ENCODE measurements at regions not wholly inside any gene's neighbourhood (a gene's known extent, or its start where the extent isn't known, plus 50 kb on each side); places are given as distances from the start of the nearest gene placed in this dataset.

GRCh38 chr12:67582844-67583243 lies 65.7 kb upstream of the DYRK2 start:
- Histone ChIP-seq H3K9me3 (no peaks in the 10 kb centered on the region), H3K27me3 (no peaks in the 10 kb centered on the region)
- TF ChIP-seq, protein P1, sequence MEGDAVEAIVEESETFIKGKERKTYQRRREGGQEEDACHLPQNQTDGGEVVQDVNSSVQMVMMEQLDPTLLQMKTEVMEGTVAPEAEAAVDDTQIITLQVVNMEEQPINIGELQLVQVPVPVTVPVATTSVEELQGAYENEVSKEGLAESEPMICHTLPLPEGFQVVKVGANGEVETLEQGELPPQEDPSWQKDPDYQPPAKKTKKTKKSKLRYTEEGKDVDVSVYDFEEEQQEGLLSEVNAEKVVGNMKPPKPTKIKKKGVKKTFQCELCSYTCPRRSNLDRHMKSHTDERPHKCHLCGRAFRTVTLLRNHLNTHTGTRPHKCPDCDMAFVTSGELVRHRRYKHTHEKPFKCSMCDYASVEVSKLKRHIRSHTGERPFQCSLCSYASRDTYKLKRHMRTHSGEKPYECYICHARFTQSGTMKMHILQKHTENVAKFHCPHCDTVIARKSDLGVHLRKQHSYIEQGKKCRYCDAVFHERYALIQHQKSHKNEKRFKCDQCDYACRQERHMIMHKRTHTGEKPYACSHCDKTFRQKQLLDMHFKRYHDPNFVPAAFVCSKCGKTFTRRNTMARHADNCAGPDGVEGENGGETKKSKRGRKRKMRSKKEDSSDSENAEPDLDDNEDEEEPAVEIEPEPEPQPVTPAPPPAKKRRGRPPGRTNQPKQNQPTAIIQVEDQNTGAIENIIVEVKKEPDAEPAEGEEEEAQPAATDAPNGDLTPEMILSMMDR (IDR thresholded peaks at IDR 0.05) = no peak

DNA sequence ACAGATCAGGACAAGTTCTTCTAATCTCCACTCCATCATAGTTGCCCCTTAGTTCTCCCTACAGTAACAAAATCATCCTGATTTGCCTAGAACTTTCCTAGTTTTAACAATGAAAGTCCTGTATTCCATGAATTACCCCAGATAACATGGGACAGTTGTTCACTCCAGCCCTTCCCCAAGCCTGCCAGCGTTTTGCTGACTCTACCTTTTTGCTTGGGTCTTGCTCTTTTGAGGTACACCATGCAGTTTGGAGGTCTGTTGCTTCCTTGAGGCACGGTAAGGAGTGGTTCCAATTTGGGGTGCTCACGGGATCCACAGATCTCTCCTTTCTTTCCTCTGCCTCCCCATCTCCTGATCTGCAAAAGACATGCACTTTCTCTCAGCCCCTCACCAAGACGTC lies 61.6 kb upstream of the DYRK2 start:
- TF ChIP-seq, protein P1 (IDR thresholded peaks at IDR 0.05) = no peak

More at GRCh38 chr12:67582844-67583243, 65.7 kb upstream of the DYRK2 start:
- H3K4me1 ChIP-seq = no peaks in the 10 kb centered on the region
- DNase-seq (ENCODE audit: low spot score) = no peak
- no peak overlapping the region for H3K4me3 ChIP-seq
- H3K36me3 ChIP-seq = no peaks in the 10 kb centered on the region
- H3K27ac ChIP-seq = no peak overlapping the region

GRCh38 chr12:67589078-67589477 lies 59.5 kb upstream of the DYRK2 start:
- no peaks in the 10 kb centered on the region for H3K9me3 ChIP-seq
- H3K36me3 ChIP-seq = no peaks in the 10 kb centered on the region
- DNase-seq (ENCODE audit: low spot score) = no peak
- peaks cover 0 to 7% of the 10 kb centered on the region in 2 donors for H3K4me1 ChIP-seq
- H3K27ac ChIP-seq = no peak overlapping the region
- H3K4me3 ChIP-seq = no peak overlapping the region
- no peaks in the 10 kb centered on the region for H3K27me3 ChIP-seq
- TF ChIP-seq, protein P1 (IDR thresholded peaks at IDR 0.05) = no peak

More for the DNA sequence above, 61.6 kb upstream of the DYRK2 start:
- DNase-seq (ENCODE audit: low spot score) = no peak
- H3K36me3 ChIP-seq = no peaks in the 10 kb centered on the region
- H3K9me3 ChIP-seq = no peaks in the 10 kb centered on the region
- H3K27ac ChIP-seq = no peak overlapping the region
- H3K27me3 ChIP-seq = no peaks in the 10 kb centered on the region
- H3K4me3 ChIP-seq = no peak overlapping the region
- H3K4me1 ChIP-seq = no peaks in the 10 kb centered on the region

DNA sequence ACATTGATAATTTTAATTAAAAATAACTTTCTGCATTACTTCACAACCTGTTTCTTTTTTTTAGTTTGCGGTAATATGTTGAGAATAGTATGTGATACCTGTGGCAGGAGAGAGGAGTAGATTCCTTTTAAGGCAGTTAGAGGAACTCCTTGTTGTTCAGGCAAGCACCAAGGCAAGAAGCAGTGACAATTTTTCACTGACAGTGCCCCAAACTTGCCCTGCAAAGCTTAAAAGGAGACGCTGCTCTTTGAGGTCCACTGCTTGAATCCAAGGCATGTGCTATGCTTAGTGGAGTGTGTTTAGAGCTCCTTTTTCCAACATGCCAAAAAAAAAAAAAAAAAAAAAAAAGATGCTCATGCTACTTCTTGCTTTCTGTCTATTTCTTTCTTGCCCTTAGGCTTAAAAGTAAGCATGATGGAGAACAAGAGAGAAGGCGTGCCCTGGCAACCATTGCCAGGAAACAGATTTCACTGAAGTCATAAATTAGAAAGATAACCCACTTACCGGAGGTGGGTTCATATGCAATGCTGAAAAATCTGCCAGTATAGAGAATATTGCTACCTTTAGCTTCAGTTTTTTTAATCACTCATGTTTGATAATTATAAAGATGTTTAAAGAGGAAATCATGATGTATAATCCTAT lies 58.3 kb upstream of the DYRK2 start:
- no peak for DNase-seq (ENCODE audit: low spot score)
- Histone ChIP-seq H3K27me3 (no peaks in the 10 kb centered on the region), H3K9me3 (no peaks in the 10 kb centered on the region), H3K4me3 (no peak overlapping the region), H3K27ac (no peak overlapping the region), H3K4me1 (peaks cover 0 to 7% of the 10 kb centered on the region in 2 donors), H3K36me3 (no peaks in the 10 kb centered on the region)
- TF ChIP-seq, protein P1 (IDR thresholded peaks at IDR 0.05) = no peak

GRCh38 chr12:67592228-67593011 lies 56.1 kb upstream of the DYRK2 start:
- Histone ChIP-seq H3K4me3 (no peak overlapping the region), H3K4me1 (peaks cover 0 to 7% of the 10 kb centered on the region in 2 donors), H3K27ac (no peak overlapping the region), H3K27me3 (no peaks in the 10 kb centered on the region), H3K36me3 (no peaks in the 10 kb centered on the region), H3K9me3 (no peaks in the 10 kb centered on the region)
- TF ChIP-seq, protein P1 (IDR thresholded peaks at IDR 0.05) = no peak
- no peak for DNase-seq (ENCODE audit: low spot score)
